Fibroblast of mammary gland (primary cell): ENCODE measurements at regions not wholly inside any gene's neighbourhood (a gene's known extent, or its start where the extent isn't known, plus 50 kb on each side); places are given as distances from the start of the nearest gene placed in this dataset.
A peak's percentile ranks its signal among the peaks of the same experiment; 100 is the strongest.

Source experiments
- DNase-seq: peaks from one replicate; pipeline ENCODE4 v3.0.0-alpha.2; 2010; ENCODE audit warnings: low read depth
- H3K4me3 ChIP-seq: 2 replicates; pipeline ENCODE4 v1.5.1; 2011; ENCODE audit warnings: low read depth, mild to moderate bottlenecking, low read length, moderate library complexity; ENCODE audit not compliant: control insufficient read depth
- TF ChIP-seq, protein P1 (sequence below): conservative IDR thresholded peaks from 2 replicates; pipeline ENCODE4 v1.5.1; 2011; ENCODE audit warnings: low read depth, low read length, inconsistent platforms; ENCODE audit not compliant: control insufficient read depth, insufficient read depth

DNA sequence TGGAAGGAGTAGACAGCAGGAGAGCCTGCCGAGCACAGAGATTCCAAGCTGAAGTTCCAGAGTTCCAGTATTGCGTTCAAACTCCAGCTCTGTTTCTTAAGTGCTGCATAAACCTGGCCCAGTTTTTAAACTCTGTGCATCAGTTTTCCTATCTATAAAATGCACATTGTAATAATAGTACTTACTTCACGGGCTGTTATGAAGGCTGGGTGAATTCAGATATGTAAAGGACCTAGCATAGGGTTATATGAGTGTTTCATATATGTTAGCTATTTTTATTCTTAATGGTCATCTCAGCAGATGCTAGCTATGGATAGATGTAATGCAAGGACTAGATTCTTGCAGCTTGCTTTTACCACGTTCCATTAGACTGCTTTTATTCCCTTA is 293.1 kb upstream of the SEMA3C start:
- TF ChIP-seq, protein P1, sequence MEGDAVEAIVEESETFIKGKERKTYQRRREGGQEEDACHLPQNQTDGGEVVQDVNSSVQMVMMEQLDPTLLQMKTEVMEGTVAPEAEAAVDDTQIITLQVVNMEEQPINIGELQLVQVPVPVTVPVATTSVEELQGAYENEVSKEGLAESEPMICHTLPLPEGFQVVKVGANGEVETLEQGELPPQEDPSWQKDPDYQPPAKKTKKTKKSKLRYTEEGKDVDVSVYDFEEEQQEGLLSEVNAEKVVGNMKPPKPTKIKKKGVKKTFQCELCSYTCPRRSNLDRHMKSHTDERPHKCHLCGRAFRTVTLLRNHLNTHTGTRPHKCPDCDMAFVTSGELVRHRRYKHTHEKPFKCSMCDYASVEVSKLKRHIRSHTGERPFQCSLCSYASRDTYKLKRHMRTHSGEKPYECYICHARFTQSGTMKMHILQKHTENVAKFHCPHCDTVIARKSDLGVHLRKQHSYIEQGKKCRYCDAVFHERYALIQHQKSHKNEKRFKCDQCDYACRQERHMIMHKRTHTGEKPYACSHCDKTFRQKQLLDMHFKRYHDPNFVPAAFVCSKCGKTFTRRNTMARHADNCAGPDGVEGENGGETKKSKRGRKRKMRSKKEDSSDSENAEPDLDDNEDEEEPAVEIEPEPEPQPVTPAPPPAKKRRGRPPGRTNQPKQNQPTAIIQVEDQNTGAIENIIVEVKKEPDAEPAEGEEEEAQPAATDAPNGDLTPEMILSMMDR: no peak

DNA sequence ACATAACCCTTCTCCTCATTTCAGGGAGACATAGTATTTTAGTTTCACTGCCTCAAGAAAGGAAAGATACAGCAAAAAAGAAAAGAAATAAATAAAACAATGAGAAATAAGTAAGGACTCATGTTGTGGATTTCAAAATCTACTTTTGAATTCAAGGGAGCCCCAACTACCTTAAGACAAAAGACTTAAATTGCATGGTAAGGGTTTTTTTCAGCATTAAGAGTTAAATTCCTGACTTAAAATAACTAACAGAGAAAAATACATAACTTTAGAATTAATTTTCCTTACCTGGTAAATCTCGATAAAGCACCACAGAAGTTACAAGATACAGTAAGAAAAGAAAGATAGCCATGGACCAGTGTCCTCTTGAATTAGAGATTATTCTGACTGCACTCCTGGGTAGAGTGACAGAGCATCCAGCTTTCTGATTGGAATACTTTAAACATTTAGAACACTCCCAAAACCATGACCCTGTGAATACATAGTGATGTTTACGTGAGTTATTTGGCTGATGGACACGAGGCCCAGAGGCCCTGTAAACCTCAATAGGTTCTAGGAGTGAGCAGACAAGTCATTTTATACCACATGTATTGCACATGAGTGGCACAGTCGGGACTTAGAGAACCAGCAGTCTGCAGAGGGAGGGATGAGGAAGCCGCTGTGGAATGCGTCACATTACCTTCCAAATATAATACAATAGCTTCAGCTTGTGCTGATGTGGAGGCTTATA is 292.5 kb upstream of the SEMA3C start:
- TF ChIP-seq, protein P1: no peak
- peak; percentile 76 for DNase-seq
- H3K4me3 ChIP-seq: no peak overlapping the region

More for the DNA sequence above, 293.1 kb upstream of the SEMA3C start:
- no peak for DNase-seq
- H3K4me3 ChIP-seq: no peak overlapping the region

DNA sequence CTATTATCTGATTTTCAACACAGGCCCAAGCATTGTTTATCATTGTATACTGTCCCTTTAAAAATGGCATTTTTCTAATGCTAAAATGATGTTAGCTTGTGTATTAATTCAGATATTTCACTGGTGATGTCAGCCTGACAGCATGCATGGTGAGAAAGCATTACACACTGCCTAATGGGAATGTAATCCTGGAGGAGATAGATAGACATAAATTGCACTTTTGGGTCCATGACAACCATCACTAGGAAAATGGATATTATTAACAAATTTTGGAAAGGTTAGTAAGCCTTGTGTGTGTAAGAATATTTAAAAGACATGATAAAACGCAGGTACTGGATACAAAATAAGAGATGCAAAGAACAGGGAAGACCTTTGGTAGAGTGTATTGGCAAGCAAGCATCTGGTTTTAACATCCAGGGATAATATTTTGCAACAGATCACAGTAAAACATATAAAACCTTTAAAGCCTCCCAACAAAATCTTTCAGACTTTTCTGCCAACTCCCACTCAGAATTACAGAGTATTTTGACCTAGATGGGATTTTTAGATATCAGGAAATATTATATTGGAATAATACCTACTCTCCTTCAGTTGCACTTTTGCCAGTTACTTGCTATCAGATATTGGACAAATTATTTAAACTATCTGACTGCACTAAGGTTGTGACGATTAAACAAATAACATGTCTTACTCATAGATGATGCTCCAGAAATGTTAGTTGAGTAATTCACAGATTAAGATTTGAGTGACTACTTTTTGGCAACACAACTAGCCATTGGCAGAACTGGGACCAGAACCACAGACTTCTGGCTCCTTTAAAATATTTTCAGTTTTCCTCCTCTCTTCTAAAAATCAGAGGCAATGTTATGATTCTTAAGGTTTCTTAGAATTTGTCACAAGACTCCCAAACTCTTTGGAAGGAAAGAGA is 291.6 kb upstream of the SEMA3C start:
- no peak overlapping the region for H3K4me3 ChIP-seq
- TF ChIP-seq, protein P1: no peak
- DNase-seq: peak; percentile 64

DNA sequence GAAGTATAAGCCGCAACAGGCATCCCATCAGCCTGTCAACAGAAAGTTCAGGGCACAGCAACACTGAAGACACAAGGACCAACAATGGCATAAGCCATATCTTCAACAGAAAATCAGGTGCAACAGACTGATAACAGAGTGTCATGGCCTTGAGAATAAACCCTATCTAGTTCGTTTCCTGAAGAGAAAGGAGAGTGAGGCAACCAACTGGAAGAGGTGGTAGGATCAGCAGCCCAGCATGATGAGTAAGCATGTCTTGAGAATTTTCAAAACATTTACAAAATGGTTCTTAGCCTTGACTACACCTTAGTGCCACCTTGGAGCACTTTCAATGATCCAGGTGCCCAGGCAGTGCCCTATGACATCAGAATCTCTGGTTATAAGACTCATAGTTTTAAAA is 290.2 kb upstream of the SEMA3C start:
- TF ChIP-seq, protein P1: no peak
- no peak overlapping the region for H3K4me3 ChIP-seq
- DNase-seq: peak; percentile 15

DNA sequence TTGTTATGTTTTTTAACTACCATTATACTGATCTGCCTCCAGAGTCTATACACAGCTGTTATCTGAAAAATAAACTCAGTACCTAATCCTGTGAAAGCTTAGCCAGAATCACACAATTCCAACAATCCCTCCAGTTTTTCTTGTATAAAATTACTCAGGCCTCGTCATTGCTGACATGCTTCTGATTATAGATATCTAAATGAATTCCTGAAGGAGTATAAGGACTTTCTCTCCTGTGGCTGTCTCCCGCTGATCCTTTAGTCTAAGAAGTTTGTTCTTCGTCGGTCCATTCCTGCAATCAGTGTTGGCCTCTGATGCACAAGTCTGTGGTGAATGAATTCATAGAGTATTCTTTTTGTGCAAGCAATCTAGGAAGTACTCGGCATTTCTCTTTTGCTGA is 288.9 kb upstream of the SEMA3C start:
- H3K4me3 ChIP-seq: no peak overlapping the region
- TF ChIP-seq, protein P1: no peak
- DNase-seq: no peak

DNA sequence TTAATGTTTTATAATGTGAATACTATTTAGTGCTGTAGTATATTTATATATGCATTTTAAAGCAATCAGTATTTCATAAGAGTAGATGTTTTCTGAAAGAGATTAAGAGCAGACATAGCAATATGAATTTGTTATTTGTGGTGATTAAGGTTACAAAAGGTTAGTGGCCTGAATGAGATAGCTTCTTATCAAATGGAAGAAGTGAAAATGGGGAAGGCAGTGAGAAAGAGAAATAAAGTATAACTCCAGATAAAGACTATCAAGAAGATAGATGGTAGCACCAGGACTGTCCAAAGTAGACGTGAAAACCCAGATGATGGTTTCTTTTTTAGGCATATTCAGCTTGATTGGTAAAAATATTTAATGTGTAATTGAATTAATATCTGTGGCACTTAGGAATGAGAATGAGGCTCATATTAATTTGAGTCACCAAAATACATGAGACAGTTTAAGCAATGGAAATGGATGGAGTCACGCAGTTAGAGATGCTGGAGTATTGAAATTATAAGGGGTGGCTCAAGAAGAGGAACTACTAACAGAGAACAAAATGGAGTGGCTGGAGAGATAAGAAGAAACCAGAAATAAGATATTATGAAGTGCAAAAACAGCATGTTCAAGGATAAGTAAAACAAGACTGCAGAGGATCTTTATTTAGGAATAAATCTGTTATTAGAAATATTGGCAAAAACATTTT is 288.0 kb upstream of the SEMA3C start:
- DNase-seq: no peak
- no peak overlapping the region for H3K4me3 ChIP-seq
- TF ChIP-seq, protein P1: no peak
